Embryonic facial prominence (tissue), 1 donor: ENCODE measurements at regions not wholly inside any gene's neighbourhood (a gene's known extent, or its start where the extent isn't known, plus 50 kb on each side); places are given as distances from the start of the nearest gene placed in this dataset.
"Not testable (repeated sequence)": the region's sequence is repeated elsewhere in the genome, so short reads cannot be mapped to it uniquely, and the experiment has no call there.

Experiments
- DNase-seq: peaks from one replicate; pipeline ENCODE4 v3.0.0-alpha.2; 2016; ENCODE audit errors: extremely low spot score

DNA sequence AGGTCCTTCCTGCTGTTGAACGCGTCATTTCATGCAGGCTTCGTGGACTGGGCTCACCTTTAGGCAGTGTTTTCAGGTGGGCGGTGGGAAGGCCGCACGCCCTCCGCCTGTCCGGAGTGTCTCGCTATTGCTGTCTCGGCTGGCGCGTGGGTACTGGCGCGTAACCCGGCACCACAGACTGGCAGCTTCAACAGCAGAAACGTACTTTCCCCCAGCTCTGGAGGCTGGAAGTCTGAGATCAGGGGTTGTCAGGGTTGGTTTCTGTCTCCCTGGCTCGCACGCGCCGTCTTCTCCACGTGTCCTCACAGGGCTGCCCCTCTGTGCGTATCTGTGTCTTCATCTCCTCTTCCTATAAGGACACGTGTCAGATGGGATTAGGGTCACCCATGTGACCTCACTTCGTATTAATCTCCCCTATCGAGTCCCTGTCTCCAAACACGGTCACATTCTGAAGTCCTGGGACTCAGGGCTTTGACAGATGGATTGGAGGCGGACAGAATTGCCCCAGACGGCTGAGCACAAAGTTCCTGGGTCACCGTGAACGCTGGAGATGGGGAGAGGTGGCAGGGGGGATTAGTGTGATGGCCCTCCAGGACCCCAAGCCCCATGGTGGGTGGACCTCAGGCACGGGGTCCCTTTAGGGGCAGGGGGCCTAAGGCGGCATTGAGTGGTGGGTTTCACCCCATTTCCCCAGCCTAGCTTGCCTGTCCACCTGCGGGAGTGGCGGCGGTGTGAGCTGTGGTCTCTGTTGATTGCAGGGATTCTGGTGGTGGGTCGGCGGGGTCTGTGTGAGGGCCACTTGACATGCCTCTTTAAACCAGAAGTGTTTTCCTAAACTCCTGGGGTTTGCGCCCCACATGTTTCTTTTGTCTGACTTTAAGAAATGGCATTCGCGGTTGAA lies 83.4 kb upstream of the LRPAP1 start:
- DNase-seq = no peak

DNA sequence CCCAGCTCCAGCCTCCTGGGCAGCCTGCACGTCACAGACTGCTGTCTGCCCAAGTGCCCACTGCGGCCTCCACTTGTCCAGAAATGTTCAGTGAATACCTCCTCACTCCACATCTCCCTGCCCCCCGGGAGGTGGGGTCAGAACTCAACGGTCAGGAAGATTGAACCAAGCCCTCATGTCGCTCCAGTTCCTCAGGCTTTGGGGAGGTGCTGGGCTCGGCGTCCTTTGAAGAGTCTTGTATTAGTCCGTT lies 82.4 kb upstream of the LRPAP1 start:
- no peak for DNase-seq

GRCh38 chr4:3613967-3614730 lies 81.9 kb upstream of the LRPAP1 start:
- no peak for DNase-seq

GRCh38 chr4:3612934-3613333 lies 80.7 kb upstream of the LRPAP1 start:
- DNase-seq = no peak

- no peak for DNase-seq
These were observed 80.1 kb upstream of the LRPAP1 start for GRCh38 chr4:3612281-3612680.

DNA sequence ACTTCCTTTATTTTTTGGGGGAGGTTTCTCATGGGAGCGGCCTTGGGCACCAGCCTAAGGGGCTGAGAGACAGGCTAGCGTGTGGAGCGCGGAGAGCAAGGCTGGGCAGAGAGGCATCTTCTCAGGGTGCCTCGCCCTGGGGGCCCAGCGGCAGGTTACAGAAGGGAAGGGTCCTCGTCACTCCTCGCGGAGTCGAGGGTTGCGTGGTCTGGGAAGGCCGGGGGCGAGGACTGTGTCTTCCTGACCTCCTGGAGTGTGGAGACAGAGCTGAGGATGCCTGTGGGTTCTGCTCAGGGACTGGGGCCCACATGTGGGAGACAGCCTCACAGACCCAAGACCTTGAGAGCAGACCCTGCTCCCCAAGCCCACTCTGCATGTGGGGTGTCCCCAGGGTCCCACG lies 79.6 kb upstream of the LRPAP1 start:
- DNase-seq = no peak

DNA sequence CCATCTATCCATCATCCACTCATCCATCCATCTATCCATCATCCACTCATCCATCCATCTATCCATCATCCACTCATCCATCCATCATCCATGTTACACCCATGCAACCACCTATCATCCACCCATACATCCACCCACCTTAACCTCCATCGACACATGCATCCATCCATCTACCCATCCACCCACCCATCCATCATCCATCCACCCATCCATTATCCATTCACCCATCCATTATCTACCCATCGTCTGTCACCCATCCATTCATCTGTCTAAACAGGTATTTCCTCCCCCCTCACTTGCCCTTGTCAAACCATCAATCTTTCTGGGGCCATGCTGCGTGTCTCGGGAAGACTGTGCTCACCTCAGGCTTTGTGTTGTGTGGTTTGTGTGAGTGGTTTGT lies 78.6 kb upstream of the LRPAP1 start:
- DNase-seq = not testable (repeated sequence)

- DNase-seq = not testable (repeated sequence)
These were observed 77.7 kb upstream of the LRPAP1 start for GRCh38 chr4:3609905-3610304.

DNA sequence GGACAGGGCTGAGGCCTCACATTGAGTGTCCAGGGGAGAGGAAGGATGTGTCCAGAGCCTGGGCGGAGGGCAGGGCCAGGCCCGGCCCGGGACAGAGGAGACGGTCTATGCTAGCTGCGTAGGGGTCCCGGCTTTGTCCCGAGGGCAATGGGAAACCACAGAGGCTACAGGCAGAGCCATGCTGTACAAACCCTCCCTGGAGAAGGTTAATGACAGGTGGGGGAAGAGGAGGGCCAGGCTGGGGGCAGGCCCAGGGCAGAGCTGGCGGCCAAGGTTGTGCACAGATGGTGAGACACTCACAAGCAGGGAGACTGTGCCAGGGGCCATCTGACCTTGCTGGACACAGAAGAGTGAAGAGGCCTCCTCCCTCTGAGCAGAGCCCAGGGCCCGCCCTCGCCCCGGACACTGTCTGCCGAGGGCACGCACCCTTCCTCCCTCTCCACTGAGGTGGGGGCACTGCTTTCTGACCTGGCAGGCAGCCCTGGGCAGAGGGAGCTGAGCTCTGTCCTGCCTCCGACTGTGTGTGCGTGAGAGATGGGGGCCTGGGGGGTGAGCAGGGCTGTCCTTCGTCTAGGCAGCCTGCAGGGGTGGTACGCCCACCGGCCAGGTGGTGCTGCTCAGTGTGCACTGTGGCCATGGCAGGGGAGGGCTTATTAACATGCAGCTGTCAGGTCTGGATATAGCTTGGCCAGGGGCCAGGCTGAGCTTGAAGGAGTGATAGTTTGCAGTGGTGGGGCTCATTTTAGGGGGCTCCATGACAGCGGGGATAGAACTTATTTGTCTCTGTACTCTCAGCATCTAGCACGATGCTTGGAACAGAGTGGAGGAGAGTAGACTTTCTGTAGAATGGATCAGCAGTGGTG lies 75.7 kb upstream of the LRPAP1 start:
- no peak for DNase-seq

GRCh38 chr4:3606850-3607249 lies 74.6 kb upstream of the LRPAP1 start:
- not testable (repeated sequence) for DNase-seq

- DNase-seq = not testable (repeated sequence)
These were observed 74.0 kb upstream of the LRPAP1 start for GRCh38 chr4:3606271-3606670.

GRCh38 chr4:3605491-3605890 lies 73.3 kb upstream of the LRPAP1 start:
- no peak for DNase-seq

DNA sequence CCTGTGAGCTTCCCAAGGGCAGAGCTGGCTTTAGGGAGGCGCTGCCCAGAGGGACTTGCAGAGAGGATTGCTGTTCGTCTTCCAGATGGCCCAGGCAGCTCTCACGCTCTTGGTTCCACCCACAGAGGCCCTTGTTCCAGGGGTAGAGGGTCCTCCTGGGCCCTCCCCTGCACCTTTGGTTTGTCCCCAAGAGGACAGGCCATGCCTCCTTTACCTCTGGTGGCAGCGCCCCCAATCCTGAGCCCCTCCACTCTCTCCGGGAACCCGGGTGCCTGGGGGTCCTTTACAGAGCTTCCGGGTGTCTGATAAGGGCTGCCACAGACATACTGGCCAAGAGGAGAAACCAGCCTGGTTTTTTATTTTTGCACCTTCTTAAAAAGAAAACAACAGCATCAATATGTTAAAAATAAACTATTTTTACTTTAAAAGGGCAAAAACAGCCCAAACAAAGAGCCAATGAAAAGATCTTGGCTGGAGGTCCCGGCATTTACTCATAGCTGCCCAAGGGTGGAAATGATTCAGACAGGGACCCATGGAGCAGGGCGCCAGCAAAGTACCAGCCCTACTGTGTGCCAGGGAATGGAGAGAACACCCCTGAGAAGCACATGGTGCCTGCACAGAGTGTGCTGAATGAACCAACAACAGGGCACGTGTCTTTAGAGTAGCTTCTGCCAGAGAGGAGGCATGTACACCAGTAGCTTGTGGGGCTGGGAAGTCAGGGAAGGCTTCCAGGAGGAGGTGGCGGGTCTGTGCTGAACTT lies 70.8 kb upstream of the LRPAP1 start:
- not testable (repeated sequence) for DNase-seq

DNA sequence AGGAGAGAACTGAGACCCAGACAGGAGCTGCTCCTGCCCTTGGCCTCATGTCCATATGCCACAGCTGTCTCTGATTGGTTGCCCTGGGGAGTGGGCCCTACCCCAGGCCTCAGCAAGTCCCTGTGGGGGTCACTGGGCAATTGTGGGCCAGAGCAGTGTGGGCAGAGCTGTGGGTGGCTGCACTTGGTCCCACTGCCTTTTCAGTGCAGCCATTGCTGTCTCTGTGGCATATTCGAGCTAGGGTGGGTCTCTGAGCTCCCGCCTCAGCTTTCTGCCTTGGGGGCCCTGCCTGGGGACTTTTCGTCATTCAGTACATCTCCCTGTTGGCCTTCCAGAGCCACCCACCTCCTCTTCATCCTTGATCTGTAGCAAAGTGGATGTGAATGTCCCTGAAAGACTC lies 69.8 kb upstream of the LRPAP1 start:
- DNase-seq = no peak

DNA sequence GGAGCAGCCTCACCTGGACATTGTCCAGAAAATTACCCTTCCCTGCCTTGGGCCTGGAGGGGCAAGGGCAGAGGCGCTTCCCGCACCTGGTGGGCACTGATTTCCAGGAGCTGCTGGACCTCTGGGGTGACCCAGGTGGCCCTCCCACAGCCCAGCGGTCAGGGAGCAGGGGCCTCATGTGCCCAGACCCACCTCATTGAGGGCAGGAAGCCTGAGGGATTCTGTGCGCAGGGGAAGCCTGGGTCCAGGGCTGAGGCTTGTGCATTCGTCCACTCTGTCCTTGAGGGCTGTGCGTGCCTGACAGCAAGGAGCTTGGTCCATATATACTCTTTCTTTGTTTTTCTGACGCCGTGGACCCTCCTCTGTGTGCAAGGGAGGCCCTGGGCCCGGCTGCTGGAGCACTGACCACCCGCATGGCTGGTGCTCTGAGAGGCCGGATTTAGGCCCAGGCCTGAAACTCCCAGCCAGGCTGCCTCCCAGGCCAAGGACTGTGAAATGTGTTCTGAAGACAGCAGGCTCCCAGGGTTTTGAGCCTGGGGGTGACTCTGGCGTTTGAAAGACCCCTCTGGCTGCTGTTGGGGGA lies 69.0 kb upstream of the LRPAP1 start:
- DNase-seq = not testable (repeated sequence)

DNA sequence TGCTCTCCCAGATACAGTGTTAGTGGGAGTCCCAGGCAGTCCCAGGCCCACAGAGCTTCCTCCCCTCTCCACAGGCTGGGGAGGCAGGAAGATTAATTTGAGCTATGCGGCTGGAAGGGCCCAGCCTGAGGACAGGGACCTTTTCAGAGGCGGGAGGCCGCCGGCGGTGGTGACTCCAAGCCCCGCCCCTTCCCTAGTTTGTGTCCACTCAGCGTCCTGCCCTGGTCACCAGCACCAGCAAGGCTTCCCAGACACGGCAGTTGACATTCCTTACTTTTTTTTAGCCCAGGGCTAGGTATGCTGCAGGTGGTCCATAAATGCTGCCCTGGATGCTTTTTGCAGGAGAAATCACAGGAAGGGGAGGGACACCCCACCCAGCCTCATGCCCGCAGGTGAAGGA lies 67.7 kb upstream of the LRPAP1 start:
- DNase-seq = no peak

DNA sequence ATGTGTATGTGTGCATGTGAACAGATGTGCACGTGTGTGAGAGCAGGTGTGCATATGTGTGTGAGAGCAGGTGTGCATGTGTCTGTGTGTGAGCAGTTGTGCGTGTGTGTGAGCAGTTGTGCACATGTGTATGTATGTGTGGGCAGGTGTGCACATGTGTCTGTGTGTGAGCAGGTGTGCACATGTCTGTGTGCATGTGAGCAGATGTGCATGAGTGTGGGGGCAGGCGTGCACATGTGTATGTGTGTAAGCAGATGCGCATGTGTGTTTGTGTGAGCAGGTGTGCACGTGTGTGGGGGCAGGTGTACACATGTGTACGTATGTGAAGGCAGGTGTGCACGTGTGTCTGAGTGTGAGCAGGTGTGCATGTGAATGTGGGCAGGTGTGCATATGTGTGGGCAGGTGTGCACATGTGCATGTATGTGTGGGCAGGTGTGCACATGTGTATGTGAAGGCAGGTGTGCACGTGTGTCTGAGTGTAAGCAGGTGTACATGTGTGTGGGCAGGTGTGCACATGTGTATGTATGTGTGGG lies 66.5 kb upstream of the LRPAP1 start:
- no peak for DNase-seq

GRCh38 chr4:3597896-3598505 lies 65.8 kb upstream of the LRPAP1 start:
- DNase-seq = not testable (repeated sequence)

GRCh38 chr4:3596957-3597733 lies 64.9 kb upstream of the LRPAP1 start:
- DNase-seq = not testable (repeated sequence)
